ENCODE measurements at regions not wholly inside any gene's neighbourhood (a gene's known extent, or its start where the extent isn't known, plus 50 kb on each side); places are given as distances from the start of the nearest gene placed in this dataset.

- no peak for DNase-seq (ENCODE audit: low read depth in 2 of 3, low spot score in 2 of 3)
Measured at GRCh38 chr11:106399076-106399511, 321.6 kb downstream of the AASDHPPT start.

- no peak for DNase-seq (ENCODE audit: low read depth in 2 of 3, low spot score in 2 of 3)
Measured at GRCh38 chr11:106399624-106400023, 322.2 kb downstream of the AASDHPPT start.

- DNase-seq (ENCODE audit: low read depth in 2 of 3, low spot score in 2 of 3): no peak
Measured at GRCh38 chr11:106400949-106401570, 323.6 kb downstream of the AASDHPPT start.

GRCh38 chr11:106403751-106404150, 326.3 kb downstream of the AASDHPPT start:
- DNase-seq (ENCODE audit: low read depth in 2 of 3, low spot score in 2 of 3): no peak

GRCh38 chr11:106409222-106409621, 331.8 kb downstream of the AASDHPPT start:
- no peak for DNase-seq (ENCODE audit: low read depth in 2 of 3, low spot score in 2 of 3)

GRCh38 chr11:106409671-106410070, 332.2 kb downstream of the AASDHPPT start:
- DNase-seq (ENCODE audit: low read depth in 2 of 3, low spot score in 2 of 3): no peak

- no peak for DNase-seq (ENCODE audit: low read depth in 2 of 3, low spot score in 2 of 3)
Measured at GRCh38 chr11:106410902-106411301, 333.4 kb downstream of the AASDHPPT start.

- DNase-seq (ENCODE audit: low read depth in 2 of 3, low spot score in 2 of 3): no peak
Measured at GRCh38 chr11:106413222-106413621, 335.8 kb downstream of the AASDHPPT start.

- DNase-seq (ENCODE audit: low read depth in 2 of 3, low spot score in 2 of 3): no peak
Measured at GRCh38 chr11:106415510-106415909, 338.0 kb downstream of the AASDHPPT start.

- no peak for DNase-seq (ENCODE audit: low read depth in 2 of 3, low spot score in 2 of 3)
Measured at GRCh38 chr11:106418791-106419190, 341.3 kb downstream of the AASDHPPT start.

- no peak for DNase-seq (ENCODE audit: low read depth in 2 of 3, low spot score in 2 of 3)
Measured at GRCh38 chr11:106420048-106420665, 342.7 kb downstream of the AASDHPPT start.

- no peak for DNase-seq (ENCODE audit: low read depth in 2 of 3, low spot score in 2 of 3)
Measured at GRCh38 chr11:106420686-106421085, 343.2 kb downstream of the AASDHPPT start.

GRCh38 chr11:106421676-106422292, 344.3 kb downstream of the AASDHPPT start:
- DNase-seq (ENCODE audit: low read depth in 2 of 3, low spot score in 2 of 3): no peak

- no peak for DNase-seq (ENCODE audit: low read depth in 2 of 3, low spot score in 2 of 3)
Measured at GRCh38 chr11:106422583-106422982, 345.1 kb downstream of the AASDHPPT start.

- no peak for DNase-seq (ENCODE audit: low read depth in 2 of 3, low spot score in 2 of 3)
Measured at GRCh38 chr11:106424111-106424510, 346.6 kb downstream of the AASDHPPT start.

GRCh38 chr11:106425819-106426218, 348.4 kb downstream of the AASDHPPT start:
- no peak for DNase-seq (ENCODE audit: low read depth in 2 of 3, low spot score in 2 of 3)

GRCh38 chr11:106426696-106427095, 349.2 kb downstream of the AASDHPPT start:
- DNase-seq (ENCODE audit: low read depth in 2 of 3, low spot score in 2 of 3): no peak

- DNase-seq (ENCODE audit: low read depth in 2 of 3, low spot score in 2 of 3): no peak
Measured at GRCh38 chr11:106427736-106428135, 350.3 kb downstream of the AASDHPPT start.

GRCh38 chr11:106442032-106442431, 364.6 kb downstream of the AASDHPPT start:
- no peak for DNase-seq (ENCODE audit: low read depth in 2 of 3, low spot score in 2 of 3)

- DNase-seq (ENCODE audit: low read depth in 2 of 3, low spot score in 2 of 3): no peak
Measured at GRCh38 chr11:106446302-106446701, 368.8 kb downstream of the AASDHPPT start.

GRCh38 chr11:106446955-106447354, 369.5 kb downstream of the AASDHPPT start:
- no peak for DNase-seq (ENCODE audit: low read depth in 2 of 3, low spot score in 2 of 3)

GRCh38 chr11:106447631-106448191, 370.2 kb downstream of the AASDHPPT start:
- DNase-seq (ENCODE audit: low read depth in 2 of 3, low spot score in 2 of 3): no peak

All from hematopoietic multipotent progenitor cell (in vitro differentiated cells).